H1 (cell line): ENCODE measurements at regions not wholly inside any gene's neighbourhood (a gene's known extent, or its start where the extent isn't known, plus 50 kb on each side); places are given as distances from the start of the nearest gene placed in this dataset.

ENCODE experiments used
- EZH2 ChIP-seq: fragments of 200-600 bp; sonication (generic); IDR thresholded peaks from 2 replicates; pipeline ENCODE4 v1.7.1; 2012; ENCODE audit warnings: low read depth, mild to moderate bottlenecking, moderate library complexity, low read length, inconsistent platforms; ENCODE audit not compliant: severe bottlenecking
- USF2 ChIP-seq: IDR thresholded peaks from 2 replicates; pipeline ENCODE4 v1.6.1; 2011; ENCODE audit warnings: low read length, improper control_type of control experiment

GRCh38 chr1:82507011-82507410 lies 706.3 kb downstream of the ADGRL2 start (continued):
- TF ChIP-seq EZH2 (no peak), USF2 (no peak)
